RWPE1 (cell line): ENCODE measurements at regions not wholly inside any gene's neighbourhood (a gene's known extent, or its start where the extent isn't known, plus 50 kb on each side); places are given as distances from the start of the nearest gene placed in this dataset.

ENCODE experiments used
- CTCF ChIA-PET: fragments of 350-600 bp; sonication (Branson Sonifier 250); formaldehyde crosslinking; extraction: SDS; loops from one replicate; lab custom pipeline; 2021; lab: Yijun Ruan, JAX
- POLR2A ChIA-PET: fragments of 400-600 bp; formaldehyde crosslinking; extraction: SDS; loops from one replicate; lab custom pipeline; 2020; ENCODE audit warnings: antibody characterized with exemption; ENCODE audit not compliant: low non-redundant PET; lab: Yijun Ruan, JAX
- DNase-seq: peaks from one replicate; pipeline ENCODE4 v3.0.0; 2012; ENCODE audit warnings: low spot score
- H3K27ac ChIP-seq: fragments of 450-650 bp; 2 replicates; pipeline ENCODE4 v1.5.1; 2017
- CTCF ChIP-seq: fragments of 450-650 bp; conservative IDR thresholded peaks from 2 replicates; pipeline ENCODE4 v1.5.1; 2017; ENCODE audit warnings: low read depth, mild to moderate bottlenecking

- DNase-seq: no peak
- CTCF ChIA-PET: no interaction called here
- POLR2A ChIA-PET: no interaction called here
- H3K27ac ChIP-seq: no peak overlapping the region
- no peak for TF ChIP-seq CTCF
These were observed 938.1 kb downstream of the EFNA5 start for GRCh38 chr5:106732624-106733023.

GRCh38 chr5:106730912-106731311, 939.8 kb downstream of the EFNA5 start:
- ChIA-PET POLR2A (no interaction called here), CTCF (no interaction called here)
- no peak for TF ChIP-seq CTCF
- peak; percentile 43 for DNase-seq
- no peak overlapping the region; the same call in 1 of the 2 replicates for H3K27ac ChIP-seq

GRCh38 chr5:106730506-106730905, 940.2 kb downstream of the EFNA5 start:
- CTCF ChIA-PET: no interaction called here
- no peak for TF ChIP-seq CTCF
- POLR2A ChIA-PET: no interaction called here
- H3K27ac ChIP-seq: no peak overlapping the region
- DNase-seq: no peak

GRCh38 chr5:106728208-106728607, 942.5 kb downstream of the EFNA5 start:
- TF ChIP-seq CTCF: no peak
- no peak overlapping the region for H3K27ac ChIP-seq
- ChIA-PET CTCF (no interaction called here), POLR2A (no interaction called here)
- DNase-seq: no peak

GRCh38 chr5:106727071-106727470, 943.7 kb downstream of the EFNA5 start:
- TF ChIP-seq CTCF: no peak
- ChIA-PET CTCF (interaction anchor here (0.8 kb wide), 1 partner anchor 458 kb away, joined by 3 read pairs; no protein-coding TSS in a partner anchor), POLR2A (no interaction called here)
- H3K27ac ChIP-seq: no peak overlapping the region
- no peak for DNase-seq

- H3K27ac ChIP-seq: no peak overlapping the region
- ChIA-PET POLR2A (no interaction called here), CTCF (no interaction called here)
- no peak for DNase-seq
- no peak for TF ChIP-seq CTCF
These were observed 950.4 kb downstream of the EFNA5 start for GRCh38 chr5:106720367-106720766.

GRCh38 chr5:106699796-106700195, 970.9 kb downstream of the EFNA5 start:
- DNase-seq: no peak
- ChIA-PET POLR2A (no interaction called here), CTCF (no interaction called here)
- no peak for TF ChIP-seq CTCF
- no peak overlapping the region for H3K27ac ChIP-seq
